ENCODE measurements at regions not wholly inside any gene's neighbourhood (a gene's known extent, or its start where the extent isn't known, plus 50 kb on each side); places are given as distances from the start of the nearest gene placed in this dataset.

DNA sequence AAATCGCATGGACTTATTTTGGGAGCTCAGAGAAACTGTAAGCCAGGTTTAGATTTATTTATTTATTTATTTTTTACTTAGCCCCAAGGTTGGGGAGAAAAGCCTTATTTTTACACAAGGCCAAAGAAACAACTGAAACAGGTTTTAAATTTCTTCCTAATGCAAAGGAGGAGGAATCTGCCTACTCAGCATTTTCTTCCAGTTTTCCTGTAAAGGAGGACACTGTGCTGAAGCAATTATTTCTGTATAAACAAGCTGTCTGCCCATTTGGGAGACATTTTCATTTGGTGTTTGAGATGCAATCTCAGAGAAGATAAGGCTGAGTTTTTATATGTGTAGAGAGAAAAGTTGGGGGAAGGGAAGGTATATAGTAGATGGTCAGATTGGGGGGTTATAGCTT, 125.0 kb downstream of the ETAA1 start (continued):
- TF ChIP-seq, protein P1, sequence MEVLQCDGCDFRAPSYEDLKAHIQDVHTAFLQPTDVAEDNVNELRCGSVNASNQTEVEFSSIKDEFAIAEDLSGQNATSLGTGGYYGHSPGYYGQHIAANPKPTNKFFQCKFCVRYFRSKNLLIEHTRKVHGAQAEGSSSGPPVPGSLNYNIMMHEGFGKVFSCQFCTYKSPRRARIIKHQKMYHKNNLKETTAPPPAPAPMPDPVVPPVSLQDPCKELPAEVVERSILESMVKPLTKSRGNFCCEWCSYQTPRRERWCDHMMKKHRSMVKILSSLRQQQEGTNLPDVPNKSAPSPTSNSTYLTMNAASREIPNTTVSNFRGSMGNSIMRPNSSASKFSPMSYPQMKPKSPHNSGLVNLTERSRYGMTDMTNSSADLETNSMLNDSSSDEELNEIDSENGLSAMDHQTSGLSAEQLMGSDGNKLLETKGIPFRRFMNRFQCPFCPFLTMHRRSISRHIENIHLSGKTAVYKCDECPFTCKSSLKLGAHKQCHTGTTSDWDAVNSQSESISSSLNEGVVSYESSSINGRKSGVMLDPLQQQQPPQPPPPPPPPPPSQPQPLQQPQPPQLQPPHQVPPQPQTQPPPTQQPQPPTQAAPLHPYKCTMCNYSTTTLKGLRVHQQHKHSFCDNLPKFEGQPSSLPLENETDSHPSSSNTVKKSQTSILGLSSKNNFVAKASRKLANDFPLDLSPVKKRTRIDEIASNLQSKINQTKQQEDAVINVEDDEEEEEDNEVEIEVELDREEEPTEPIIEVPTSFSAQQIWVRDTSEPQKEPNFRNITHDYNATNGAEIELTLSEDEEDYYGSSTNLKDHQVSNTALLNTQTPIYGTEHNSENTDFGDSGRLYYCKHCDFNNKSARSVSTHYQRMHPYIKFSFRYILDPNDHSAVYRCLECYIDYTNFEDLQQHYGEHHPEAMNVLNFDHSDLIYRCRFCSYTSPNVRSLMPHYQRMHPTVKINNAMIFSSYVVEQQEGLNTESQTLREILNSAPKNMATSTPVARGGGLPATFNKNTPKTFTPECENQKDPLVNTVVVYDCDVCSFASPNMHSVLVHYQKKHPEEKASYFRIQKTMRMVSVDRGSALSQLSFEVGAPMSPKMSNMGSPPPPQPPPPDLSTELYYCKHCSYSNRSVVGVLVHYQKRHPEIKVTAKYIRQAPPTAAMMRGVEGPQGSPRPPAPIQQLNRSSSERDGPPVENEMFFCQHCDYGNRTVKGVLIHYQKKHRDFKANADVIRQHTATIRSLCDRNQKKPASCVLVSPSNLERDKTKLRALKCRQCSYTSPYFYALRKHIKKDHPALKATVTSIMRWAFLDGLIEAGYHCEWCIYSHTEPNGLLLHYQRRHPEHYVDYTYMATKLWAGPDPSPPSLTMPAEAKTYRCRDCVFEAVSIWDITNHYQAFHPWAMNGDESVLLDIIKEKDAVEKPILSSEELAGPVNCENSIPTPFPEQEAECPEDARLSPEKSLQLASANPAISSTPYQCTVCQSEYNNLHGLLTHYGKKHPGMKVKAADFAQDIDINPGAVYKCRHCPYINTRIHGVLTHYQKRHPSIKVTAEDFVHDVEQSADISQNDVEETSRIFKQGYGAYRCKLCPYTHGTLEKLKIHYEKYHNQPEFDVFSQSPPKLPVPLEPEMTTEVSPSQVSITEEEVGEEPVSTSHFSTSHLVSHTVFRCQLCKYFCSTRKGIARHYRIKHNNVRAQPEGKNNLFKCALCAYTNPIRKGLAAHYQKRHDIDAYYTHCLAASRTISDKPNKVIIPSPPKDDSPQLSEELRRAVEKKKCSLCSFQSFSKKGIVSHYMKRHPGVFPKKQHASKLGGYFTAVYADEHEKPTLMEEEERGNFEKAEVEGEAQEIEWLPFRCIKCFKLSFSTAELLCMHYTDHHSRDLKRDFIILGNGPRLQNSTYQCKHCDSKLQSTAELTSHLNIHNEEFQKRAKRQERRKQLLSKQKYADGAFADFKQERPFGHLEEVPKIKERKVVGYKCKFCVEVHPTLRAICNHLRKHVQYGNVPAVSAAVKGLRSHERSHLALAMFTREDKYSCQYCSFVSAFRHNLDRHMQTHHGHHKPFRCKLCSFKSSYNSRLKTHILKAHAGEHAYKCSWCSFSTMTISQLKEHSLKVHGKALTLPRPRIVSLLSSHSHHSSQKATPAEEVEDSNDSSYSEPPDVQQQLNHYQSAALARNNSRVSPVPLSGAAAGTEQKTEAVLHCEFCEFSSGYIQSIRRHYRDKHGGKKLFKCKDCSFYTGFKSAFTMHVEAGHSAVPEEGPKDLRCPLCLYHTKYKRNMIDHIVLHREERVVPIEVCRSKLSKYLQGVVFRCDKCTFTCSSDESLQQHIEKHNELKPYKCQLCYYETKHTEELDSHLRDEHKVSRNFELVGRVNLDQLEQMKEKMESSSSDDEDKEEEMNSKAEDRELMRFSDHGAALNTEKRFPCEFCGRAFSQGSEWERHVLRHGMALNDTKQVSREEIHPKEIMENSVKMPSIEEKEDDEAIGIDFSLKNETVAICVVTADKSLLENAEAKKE (CRISPR knock-in tag; IDR thresholded peaks at IDR 0.05), result no peak
- TF ChIP-seq ZNF331 (CRISPR knock-in tag; IDR thresholded peaks at IDR 0.05; ENCODE audit: low read depth), result no peak
- TF ChIP-seq EZH2 (IDR thresholded peaks at IDR 0.05; ENCODE audit: low read depth, unreplicated experiment), result no peak
- no peak for TF ChIP-seq POLR2AphosphoS5 (IDR thresholded peaks at IDR 0.05; ENCODE audit: low read depth)
- no peak for TF ChIP-seq NANOG (IDR thresholded peaks at IDR 0.05; ENCODE audit: borderline replicate concordance)
- TF ChIP-seq, protein P2, sequence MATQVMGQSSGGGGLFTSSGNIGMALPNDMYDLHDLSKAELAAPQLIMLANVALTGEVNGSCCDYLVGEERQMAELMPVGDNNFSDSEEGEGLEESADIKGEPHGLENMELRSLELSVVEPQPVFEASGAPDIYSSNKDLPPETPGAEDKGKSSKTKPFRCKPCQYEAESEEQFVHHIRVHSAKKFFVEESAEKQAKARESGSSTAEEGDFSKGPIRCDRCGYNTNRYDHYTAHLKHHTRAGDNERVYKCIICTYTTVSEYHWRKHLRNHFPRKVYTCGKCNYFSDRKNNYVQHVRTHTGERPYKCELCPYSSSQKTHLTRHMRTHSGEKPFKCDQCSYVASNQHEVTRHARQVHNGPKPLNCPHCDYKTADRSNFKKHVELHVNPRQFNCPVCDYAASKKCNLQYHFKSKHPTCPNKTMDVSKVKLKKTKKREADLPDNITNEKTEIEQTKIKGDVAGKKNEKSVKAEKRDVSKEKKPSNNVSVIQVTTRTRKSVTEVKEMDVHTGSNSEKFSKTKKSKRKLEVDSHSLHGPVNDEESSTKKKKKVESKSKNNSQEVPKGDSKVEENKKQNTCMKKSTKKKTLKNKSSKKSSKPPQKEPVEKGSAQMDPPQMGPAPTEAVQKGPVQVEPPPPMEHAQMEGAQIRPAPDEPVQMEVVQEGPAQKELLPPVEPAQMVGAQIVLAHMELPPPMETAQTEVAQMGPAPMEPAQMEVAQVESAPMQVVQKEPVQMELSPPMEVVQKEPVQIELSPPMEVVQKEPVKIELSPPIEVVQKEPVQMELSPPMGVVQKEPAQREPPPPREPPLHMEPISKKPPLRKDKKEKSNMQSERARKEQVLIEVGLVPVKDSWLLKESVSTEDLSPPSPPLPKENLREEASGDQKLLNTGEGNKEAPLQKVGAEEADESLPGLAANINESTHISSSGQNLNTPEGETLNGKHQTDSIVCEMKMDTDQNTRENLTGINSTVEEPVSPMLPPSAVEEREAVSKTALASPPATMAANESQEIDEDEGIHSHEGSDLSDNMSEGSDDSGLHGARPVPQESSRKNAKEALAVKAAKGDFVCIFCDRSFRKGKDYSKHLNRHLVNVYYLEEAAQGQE (IDR thresholded peaks at IDR 0.05; ENCODE audit: unreplicated experiment), result no peak

DNA sequence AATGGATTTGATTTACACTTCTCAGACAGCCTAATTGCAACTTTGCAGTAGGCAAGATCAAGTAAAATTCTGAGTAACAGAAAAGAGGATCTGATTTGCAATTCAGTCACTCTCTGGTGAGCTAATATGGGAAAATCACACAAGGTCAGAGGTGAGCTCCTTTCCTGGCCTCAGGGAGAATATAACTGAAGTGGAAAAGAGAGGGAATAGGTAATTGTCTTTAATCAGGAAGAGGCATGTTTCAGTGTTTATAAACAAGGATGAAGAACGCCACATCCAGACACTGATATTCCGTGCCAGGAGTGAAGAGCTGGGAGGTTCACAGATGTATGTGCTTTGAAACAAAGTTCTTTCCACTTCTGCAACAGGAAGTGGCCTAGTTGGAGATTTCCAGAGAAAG, 127.1 kb downstream of the ETAA1 start:
- DNase-seq (ENCODE audit: low spot score) (no peak), ATAC-seq (no peak)
- Mint-ChIP-seq H3K27ac (no peak overlapping the region), H3K4me3 (no peak overlapping the region), H3K27me3 (ENCODE audit: insufficient read depth, low read depth, poor library complexity) (no peaks in the 10 kb centered on the region), H3K4me1 (peaks cover 9% of the 10 kb centered on the region), H3K36me3 (ENCODE audit: low read depth) (peaks cover 3% of the 10 kb centered on the region; the same call in 1 of the 3 replicates), H3K9me3 (peaks cover 3% of the 10 kb centered on the region; the same call in 2 of the 3 replicates)
- no peaks in the 10 kb centered on the region for H3K4me1 ChIP-seq (ENCODE audit: insufficient read depth)
- peaks cover 7% of the 10 kb centered on the region; the same call in 1 of the 2 replicates for H3K9me2 ChIP-seq (ENCODE audit: insufficient read depth)
- H3K27ac ChIP-seq (ENCODE audit: low read depth), result no peak overlapping the region
- H2AFZ ChIP-seq, result no peak overlapping the region
- no peaks in the 10 kb centered on the region for H3K79me2 ChIP-seq (replicated peaks; ENCODE audit: insufficient read depth)
- no peaks in the 10 kb centered on the region for H3K27me3 ChIP-seq (ENCODE audit: insufficient read depth)
- H3K4me2 ChIP-seq, result no peak overlapping the region
- H3K36me3 ChIP-seq (ENCODE audit: insufficient read depth), result no peaks in the 10 kb centered on the region
- H3K4me3 ChIP-seq, result no peak overlapping the region
- H4K20me1 ChIP-seq (replicated peaks; ENCODE audit: insufficient read depth), result no peaks in the 10 kb centered on the region
- H3F3A ChIP-seq (replicated peaks; ENCODE audit: low read depth), result no peaks in the 10 kb centered on the region
- TF ChIP-seq STAT1 (IDR thresholded peaks at IDR 0.05; ENCODE audit: unreplicated experiment), result no peak
- TF ChIP-seq, protein P1 (CRISPR knock-in tag; IDR thresholded peaks at IDR 0.05), result no peak
